H1 (cell line): ENCODE measurements at regions not wholly inside any gene's neighbourhood (a gene's known extent, or its start where the extent isn't known, plus 50 kb on each side); places are given as distances from the start of the nearest gene placed in this dataset.

ENCODE experiments used
- CTCF ChIA-PET: fragments of 300-600 bp; sonication (Branson Sonifier 250); formaldehyde crosslinking; loops from one replicate; lab custom pipeline; 2021; ENCODE audit not compliant: partially characterized antibody; lab: Charles Lee
- POLR2A ChIA-PET: fragments of 300-600 bp; sonication (Branson Sonifier 250); formaldehyde crosslinking; loops from one replicate; lab custom pipeline; 2021; ENCODE audit warnings: inconsistent platforms; ENCODE audit not compliant: partially characterized antibody; lab: Charles Lee
- DNase-seq, 2 experiments: peaks; one replicate each; pipeline versions ENCODE4 v3.0.0 to v3.0.0-alpha.2; 2010 to 2022; ENCODE audit warnings: low spot score in 2 of 2, low read depth in 1 of 2, mixed read lengths in 1 of 2
- FAIRE-seq: peaks from 2 replicates; lab custom pipeline; 2011; peaks lifted over from hg19 to GRCh38; lab: Jason Lieb, UNC
- H2AFZ ChIP-seq: 2 replicates; pipeline ENCODE4 v1.8.1; 2012; ENCODE audit warnings: low read length, inconsistent platforms
- H2AK5ac ChIP-seq: 2 replicates; pipeline ENCODE4 v1.6.1; 2013; ENCODE audit warnings: low read depth, low read length
- H2BK120ac ChIP-seq: replicated peaks from 2 replicates; pipeline ENCODE3; 2013; ENCODE audit warnings: low read depth, low read length, inconsistent platforms
- H2BK12ac ChIP-seq: 2 replicates; pipeline ENCODE4 v1.6.1; 2013; ENCODE audit warnings: low read depth, low read length
- H2BK15ac ChIP-seq: 2 replicates; pipeline ENCODE4 v1.6.1; 2013; ENCODE audit warnings: low read length
- H2BK20ac ChIP-seq: 2 replicates; pipeline ENCODE4 v1.6.1; 2013; ENCODE audit warnings: low read length
- H2BK5ac ChIP-seq: 2 replicates; pipeline ENCODE4 v1.6.1; 2013; ENCODE audit warnings: low read depth, low read length
- H3K14ac ChIP-seq: 2 replicates; pipeline ENCODE4 v1.6.1; 2013; ENCODE audit warnings: inconsistent platforms; ENCODE audit not compliant: insufficient read length
- H3K18ac ChIP-seq: 2 replicates; pipeline ENCODE4 v1.6.1; 2013; ENCODE audit warnings: low read length; ENCODE audit errors: extremely low read depth
- H3K23ac ChIP-seq: 2 replicates; pipeline ENCODE4 v1.6.1; 2013; ENCODE audit warnings: inconsistent platforms; ENCODE audit not compliant: insufficient read length
- H3K23me2 ChIP-seq: 2 replicates; pipeline ENCODE4 v1.6.1; 2013; ENCODE audit warnings: low read depth, low read length
- H3K27ac ChIP-seq: 2 replicates; pipeline ENCODE4 v1.6.1; 2011; ENCODE audit warnings: low read depth, low read length, inconsistent platforms
- H3K27me3 ChIP-seq, 4 experiments: replicated peaks in 1 of 4; 1 replicate in 1 of 4; 2 replicates in 3 of 4; pipeline versions ENCODE4 v1.6.1 to v1.8.1; 2011 to 2013; ENCODE audit warnings: low read length in 3 of 4, mild to moderate bottlenecking in 3 of 4, inconsistent platforms in 2 of 4, mixed read lengths in 2 of 4, moderate library complexity in 1 of 4; ENCODE audit not compliant: control insufficient read depth in 3 of 4, insufficient read depth in 3 of 4; ENCODE audit errors: extremely low read depth in 1 of 4
- H3K36me3 ChIP-seq, 4 experiments: 2 replicates each; pipeline versions ENCODE4 v1.6.1 to v1.8.1; 2011 to 2013; ENCODE audit warnings: mild to moderate bottlenecking in 4 of 4, low read length in 3 of 4, moderate library complexity in 2 of 4, control low read depth in 1 of 4, inconsistent platforms in 1 of 4; ENCODE audit not compliant: insufficient read depth in 4 of 4, control insufficient read depth in 2 of 4
- H3K4ac ChIP-seq: replicated peaks from 2 replicates; pipeline ENCODE3; 2013; ENCODE audit warnings: low read length, low read depth, mixed read lengths, inconsistent platforms; ENCODE audit not compliant: insufficient read length
- H3K4me1 ChIP-seq, 4 experiments: replicated peaks in 1 of 4; 1 replicate in 1 of 4; 2 replicates in 3 of 4; pipeline versions ENCODE4 v1.6.1 to v1.8.1; 2011 to 2013; ENCODE audit warnings: low read length in 3 of 4, inconsistent platforms in 2 of 4, mixed read lengths in 1 of 4; ENCODE audit not compliant: insufficient read depth in 4 of 4, control insufficient read depth in 3 of 4
- H3K4me2 ChIP-seq, 2 experiments: 2 replicates each; pipeline versions ENCODE4 v1.6.1 to v1.8.1; 2011 to 2013; ENCODE audit warnings: low read depth in 2 of 2, low read length in 2 of 2, control low read depth in 1 of 2, inconsistent platforms in 1 of 2, mild to moderate bottlenecking in 1 of 2; ENCODE audit not compliant: insufficient read depth in 1 of 2
- H3K4me3 ChIP-seq, 4 experiments: fragments of 200-600, 300-600 bp in 1 of 4; sonication (generic), shearing (Covaris generic), sonication (Bioruptor Twin) in 1 of 4; 2 replicates each; pipeline versions ENCODE4 v1.5.1 to v1.8.1; 2011 to 2016; ENCODE audit warnings: low read length in 4 of 4, low read depth in 3 of 4, control low read depth in 2 of 4, inconsistent platforms in 2 of 4, mild to moderate bottlenecking in 2 of 4, mixed read lengths in 1 of 4, moderate library complexity in 1 of 4; ENCODE audit not compliant: insufficient read depth in 2 of 4; ENCODE audit errors: extremely low read depth in 1 of 4
- H3K56ac ChIP-seq: replicated peaks from 2 replicates; pipeline ENCODE3; 2013; ENCODE audit warnings: low read depth, mild to moderate bottlenecking, mixed read lengths, low read length, inconsistent platforms; ENCODE audit not compliant: insufficient read length
- H3K79me1 ChIP-seq: 2 replicates; pipeline ENCODE4 v1.6.1; 2013; ENCODE audit warnings: low read depth, low read length, control low read depth
- H3K79me2 ChIP-seq, 2 experiments: 2 replicates each; pipeline versions ENCODE4 v1.6.1 to v1.8.1; 2012 to 2013; ENCODE audit warnings: low read length in 2 of 2, mild to moderate bottlenecking in 2 of 2, inconsistent platforms in 1 of 2; ENCODE audit not compliant: insufficient read depth in 2 of 2, control insufficient read depth in 1 of 2
- H3K9ac ChIP-seq, 4 experiments: replicated peaks in 1 of 4; 1 replicate in 1 of 4; 2 replicates in 3 of 4; pipeline versions ENCODE4 v1.6.1 to v1.8.1; 2011 to 2013; ENCODE audit warnings: low read depth in 3 of 4, low read length in 3 of 4, control low read depth in 2 of 4, mild to moderate bottlenecking in 2 of 4, moderate library complexity in 2 of 4, inconsistent platforms in 1 of 4; ENCODE audit errors: extremely low read depth in 1 of 4
- H3K9me3 ChIP-seq, 2 experiments: 2 replicates each; pipeline versions ENCODE4 v1.6.1 to v1.8.1; 2012 to 2013; ENCODE audit warnings: mild to moderate bottlenecking in 2 of 2, moderate library complexity in 2 of 2, control low read depth in 1 of 2, inconsistent platforms in 1 of 2, low read depth in 1 of 2, low read length in 1 of 2, mixed read lengths in 1 of 2; ENCODE audit not compliant: insufficient read depth in 2 of 2
- H4K20me1 ChIP-seq, 2 experiments: replicated peaks in 1 of 2; 2 replicates each; pipeline versions ENCODE3 to v1.8.1; 2011 to 2013; ENCODE audit warnings: inconsistent platforms in 2 of 2, low read length in 2 of 2, mild to moderate bottlenecking in 1 of 2; ENCODE audit not compliant: insufficient read depth in 2 of 2, control insufficient read depth in 1 of 2
- H4K5ac ChIP-seq: 2 replicates; pipeline ENCODE4 v1.6.1; 2013; ENCODE audit warnings: low read length, low read depth, mixed read lengths, inconsistent platforms; ENCODE audit not compliant: insufficient read length
- H4K8ac ChIP-seq: 2 replicates; pipeline ENCODE4 v1.8.0; 2013; ENCODE audit warnings: mild to moderate bottlenecking, moderate library complexity, low read length, inconsistent platforms; ENCODE audit not compliant: insufficient read depth; ENCODE audit errors: extremely low read depth
- H4K91ac ChIP-seq: replicated peaks from 2 replicates; pipeline ENCODE3; 2013; ENCODE audit warnings: low read length, mixed read lengths, inconsistent platforms; ENCODE audit not compliant: insufficient read length
- HDAC2 ChIP-seq, 2 experiments: fragments of 300-600 bp in 1 of 2; sonication (generic) in 1 of 2; IDR thresholded peaks; 2 replicates each; pipeline ENCODE4 v1.6.1; 2011 to 2012; ENCODE audit warnings: low read depth in 2 of 2, low read length in 2 of 2, mild to moderate bottlenecking in 2 of 2, moderate library complexity in 2 of 2, borderline replicate concordance in 1 of 2, inconsistent platforms in 1 of 2
- KDM5A ChIP-seq: fragments of 200-600 bp; IDR thresholded peaks from 2 replicates; pipeline ENCODE4 v1.7.1; 2012; ENCODE audit warnings: mild to moderate bottlenecking, low read length, inconsistent platforms, mixed read lengths
- PHF8 ChIP-seq: fragments of 200-600 bp; sonication (generic); conservative IDR thresholded peaks from 2 replicates; pipeline ENCODE4 v1.7.1; 2012; ENCODE audit warnings: low read depth, mild to moderate bottlenecking, inconsistent platforms, low read length, moderate library complexity
- POLR2A ChIP-seq, 2 experiments: IDR thresholded peaks; 1 replicate in 1 of 2; 2 replicates in 1 of 2; pipeline ENCODE4 v1.6.1; 2011; ENCODE audit warnings: low read depth in 2 of 2, low read length in 2 of 2, mild to moderate bottlenecking in 2 of 2; ENCODE audit errors: control extremely low read depth in 1 of 2
- SIN3A ChIP-seq, 2 experiments: IDR thresholded peaks in 1 of 2; conservative IDR thresholded peaks in 1 of 2; 2 replicates each; pipeline ENCODE4 v1.6.1; 2011 to 2012; ENCODE audit warnings: low read length in 2 of 2, improper control_type of control experiment in 1 of 2, low read depth in 1 of 2, mild to moderate bottlenecking in 1 of 2
- SIRT6 ChIP-seq: IDR thresholded peaks from one replicate; pipeline ENCODE4 v1.7.1; 2012; ENCODE audit warnings: low read length, inconsistent platforms
- TAF7 ChIP-seq: optimal IDR thresholded peaks from 2 replicates; pipeline ENCODE3; 2011; ENCODE audit warnings: low read depth, mild to moderate bottlenecking, inconsistent platforms, low read length, moderate library complexity, borderline replicate concordance
- TCF12 ChIP-seq: IDR thresholded peaks from 2 replicates; pipeline ENCODE4 v1.6.1; 2011; ENCODE audit warnings: low read depth, mild to moderate bottlenecking, low read length
- WGBS, 2 experiments: shearing (Covaris generic) in 1 of 2; methylation state at CpG; one replicate each; pipeline versions ENCODE4 v1.1.6 to v1.1.7; 2013 to 2015; ENCODE audit warnings: low lambda C conversion rate in 2 of 2, mixed read lengths in 2 of 2, inconsistent platforms in 1 of 2, low coverage in 1 of 2, missing lambda C conversion rate in 1 of 2; ENCODE audit not compliant: insufficient replicate concordance in 2 of 2, insufficient coverage in 1 of 2, insufficient read length in 1 of 2; ENCODE audit errors: extremely low coverage in 1 of 2, missing lambda C conversion rate in 1 of 2; 5-methylcytosine and 5-hydroxymethylcytosine counted together

DNA sequence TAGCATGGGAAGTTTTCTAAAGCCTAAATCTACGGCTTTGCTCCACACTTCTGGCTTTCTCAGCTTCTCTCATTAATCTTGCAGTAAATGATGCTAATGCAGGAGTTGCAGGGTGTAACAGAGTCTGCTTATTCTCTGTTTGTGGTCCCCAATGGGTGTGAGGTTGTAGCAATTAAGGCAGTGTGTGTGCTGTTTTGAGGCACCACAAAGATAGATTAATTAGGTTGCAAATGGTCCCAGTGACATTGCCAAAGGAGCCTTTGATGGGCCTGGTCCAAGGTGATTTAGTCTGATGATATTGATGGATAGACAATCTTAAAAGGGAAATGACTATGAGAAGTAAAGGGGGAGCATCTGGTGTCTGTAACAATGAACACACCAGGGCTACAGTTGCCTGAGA, 1313.7 kb upstream of the CDH8 start:
- DNase-seq, result no peak
- ChIA-PET POLR2A (no interaction called here), CTCF (no interaction called here)
- Histone ChIP-seq H3K9me3 (no peaks in the 10 kb centered on the region), H3K18ac (no peak overlapping the region), H3K4ac (no peak overlapping the region), H3K27ac (no peak overlapping the region), H3K4me2 (no peak overlapping the region), H4K91ac (no peak overlapping the region), H3K23me2 (no peaks in the 10 kb centered on the region), H2AFZ (0 out of 2 replicates have a peak overlapping the region, but pooled peaks have one; percentile 12), H3K27me3 (no peaks in the 10 kb centered on the region), H2BK5ac (no peak overlapping the region), H3K4me3 (no peak overlapping the region), H3K79me1 (no peaks in the 10 kb centered on the region), H4K8ac (no peak overlapping the region), H3K23ac (no peak overlapping the region), H2BK20ac (no peak overlapping the region), H4K5ac (no peak overlapping the region), H2AK5ac (no peak overlapping the region), H3K79me2 (no peaks in the 10 kb centered on the region), H3K9ac (no peak overlapping the region), H3K4me1 (no peaks in the 10 kb centered on the region), H2BK12ac (no peak overlapping the region), H2BK120ac (no peak overlapping the region), H3K56ac (no peak overlapping the region), H2BK15ac (no peak overlapping the region), H3K36me3 (no peaks in the 10 kb centered on the region), H3K14ac (no peak overlapping the region), H4K20me1 (no peaks in the 10 kb centered on the region)
- WGBS, 2 experiments, result 100% methylated on average over 1 of the region's 1 CpG; no CpG with 5 or more reads in 1 of the 2 experiments
- no peak for FAIRE-seq
- TF ChIP-seq TCF12 (no peak), HDAC2 (IDR thresholded peaks at IDR 0.05; ENCODE audit: borderline replicate concordance in 1 of 2, low read depth in 2 of 2, low read length in 2 of 2) (no peak), SIRT6 (no peak), SIN3A (conservative IDR thresholded peaks at IDR 0.05 in 1 of 2, IDR thresholded peaks at IDR 0.05 in 1 of 2; ENCODE audit: low read depth in 1 of 2, low read length in 2 of 2) (no peak), KDM5A (no peak), TAF7 (no peak), POLR2A (IDR thresholded peaks at IDR 0.05; ENCODE audit: control extremely low read depth in 1 of 2, low read depth in 2 of 2, low read length in 2 of 2) (no peak), PHF8 (no peak)
